GM12864 (cell line): ENCODE measurements at regions not wholly inside any gene's neighbourhood (a gene's known extent, or its start where the extent isn't known, plus 50 kb on each side); places are given as distances from the start of the nearest gene placed in this dataset.

Experiments used
- DNase-seq: peaks from one replicate; pipeline ENCODE4 v3.0.0-alpha.2; 2011; ENCODE audit warnings: low read depth
- H3K4me3 ChIP-seq: 2 replicates; pipeline ENCODE4 v1.5.1; 2011; ENCODE audit warnings: mild to moderate bottlenecking, low read depth, low read length, control low read depth
- CTCF ChIP-seq: IDR thresholded peaks from 2 replicates; pipeline ENCODE4 v1.5.1; 2011; ENCODE audit warnings: low read depth, mild to moderate bottlenecking, moderate library complexity, low read length, control low read depth, inconsistent platforms; ENCODE audit errors: missing control alignments

GRCh38 chr1:192941722-192942411 is 117.3 kb downstream of the UCHL5 start:
- TF ChIP-seq CTCF, result no peak
- DNase-seq, result no peak
- no peak overlapping the region for H3K4me3 ChIP-seq

- TF ChIP-seq CTCF, result no peak
- DNase-seq, result no peak
These were observed 116.1 kb downstream of the UCHL5 start for GRCh38 chr1:192943108-192943507.

GRCh38 chr1:192943522-192943921 is 115.6 kb downstream of the UCHL5 start:
- TF ChIP-seq CTCF, result no peak
- H3K4me3 ChIP-seq, result no peak overlapping the region
- no peak for DNase-seq

More at GRCh38 chr1:192943108-192943507, 116.1 kb downstream of the UCHL5 start:
- no peak overlapping the region for H3K4me3 ChIP-seq

- H3K4me3 ChIP-seq, result no peak overlapping the region
- DNase-seq, result no peak
- no peak for TF ChIP-seq CTCF
These were observed 113.6 kb downstream of the UCHL5 start for GRCh38 chr1:192945390-192946130.

- no peak for TF ChIP-seq CTCF
- no peak for DNase-seq
- H3K4me3 ChIP-seq, result no peak overlapping the region
These were observed 109.4 kb downstream of the UCHL5 start for GRCh38 chr1:192949783-192950182.

GRCh38 chr1:192950926-192951325 is 108.2 kb downstream of the UCHL5 start:
- H3K4me3 ChIP-seq, result no peak overlapping the region
- no peak for DNase-seq
- no peak for TF ChIP-seq CTCF
